PC-3 (cell line): ENCODE measurements at regions not wholly inside any gene's neighbourhood (a gene's known extent, or its start where the extent isn't known, plus 50 kb on each side); places are given as distances from the start of the nearest gene placed in this dataset.

Experiments used
- ATAC-seq: fragments of 200-7000 bp; cut with Tn5 transposase; 2 replicates; pipeline ENCODE4 v1.9.1; 2020; ENCODE audit warnings: mild to moderate bottlenecking, moderate library complexity
- BruUV-seq: library from RNA; stranded (reverse); fragments of 400-500 nt; replicated peaks from 2 replicates; lab custom pipeline; 2021; lab: Mats Ljungman, UMichigan
- CTCF ChIA-PET: fragments of 300-600 bp; sonication (Branson Sonifier 250); formaldehyde crosslinking; loops from one replicate; lab custom pipeline; 2022; ENCODE audit warnings: antibody characterized with exemption; lab: Charles Lee
- POLR2A ChIA-PET: fragments of 300-600 bp; sonication (Branson Sonifier 250); formaldehyde crosslinking; loops from one replicate; lab custom pipeline; 2022; ENCODE audit warnings: antibody characterized with exemption; ENCODE audit not compliant: unreplicated experiment; lab: Charles Lee
- DNase-seq: peaks from one replicate; pipeline ENCODE4 v3.0.0-alpha.2; 2015
- H2AFZ ChIP-seq: fragments of 300-600 bp; sonication (generic); 2 replicates; pipeline ENCODE4 v1.6.0; 2016; ENCODE audit warnings: antibody characterized with exemption, low read length
- H3F3A ChIP-seq: fragments of 300-600 bp; sonication (generic); one replicate; pipeline ENCODE4 v1.6.0; 2017; ENCODE audit warnings: antibody characterized with exemption, low read length, control low read depth, mild to moderate bottlenecking; ENCODE audit not compliant: unreplicated experiment
- H3K27ac ChIP-seq: fragments of 300-600 bp; sonication (generic); 2 replicates; pipeline ENCODE4 v1.5.1; 2016; ENCODE audit warnings: mild to moderate bottlenecking, low read length
- H3K27me3 ChIP-seq: fragments of 300-600 bp; sonication (generic); 2 replicates; pipeline ENCODE4 v1.6.1; 2016; ENCODE audit warnings: low read length, mixed read lengths
- H3K36me3 ChIP-seq: fragments of 300-600 bp; sonication (generic); 2 replicates; pipeline ENCODE4 v1.6.1; 2016; ENCODE audit warnings: low read depth, mixed run types, low read length, mixed read lengths
- H3K4me1 ChIP-seq: fragments of 300-600 bp; sonication (generic); 2 replicates; pipeline ENCODE4 v1.5.1; 2016; ENCODE audit warnings: low read length; ENCODE audit not compliant: insufficient read depth
- H3K4me2 ChIP-seq: fragments of 300-600 bp; sonication (generic); 2 replicates; pipeline ENCODE4 v1.6.0; 2016; ENCODE audit warnings: low read length
- H3K4me3 ChIP-seq: fragments of 300-600 bp; sonication (generic); 2 replicates; pipeline ENCODE4 v1.5.1; 2016; ENCODE audit warnings: mild to moderate bottlenecking, low read length, mixed read lengths
- H3K79me2 ChIP-seq: fragments of 300-600 bp; sonication (generic); 2 replicates; pipeline ENCODE4 v1.6.1; 2017; ENCODE audit warnings: low read length, mixed read lengths
- H3K9ac ChIP-seq: fragments of 300-600 bp; sonication (generic); 2 replicates; pipeline ENCODE4 v1.6.0; 2016; ENCODE audit warnings: mild to moderate bottlenecking, low read length
- H3K9me2 ChIP-seq: fragments of 300-600 bp; sonication (generic); replicated peaks from 2 replicates; pipeline ENCODE4 v1.6.1; 2016; ENCODE audit warnings: mixed run types, low read length, mixed read lengths
- H3K9me3 ChIP-seq: fragments of 300-600 bp; sonication (generic); 2 replicates; pipeline ENCODE4 v1.6.1; 2016; ENCODE audit warnings: low read length, mixed read lengths
- H4K20me1 ChIP-seq: fragments of 300-600 bp; sonication (generic); 2 replicates; pipeline ENCODE4 v1.6.1; 2016; ENCODE audit warnings: low read length, mixed read lengths
- CTCF ChIP-seq: fragments of 300-600 bp; sonication (generic); conservative IDR thresholded peaks from 2 replicates; pipeline ENCODE4 v1.5.1; 2017; ENCODE audit warnings: antibody characterized with exemption, low read depth, mild to moderate bottlenecking, low read length
- EZH2 ChIP-seq: fragments of 300-600 bp; sonication (generic); IDR thresholded peaks from one replicate; pipeline ENCODE4 v1.6.1; 2017; ENCODE audit warnings: antibody characterized with exemption, mild to moderate bottlenecking, low read length; ENCODE audit not compliant: unreplicated experiment
- EZH2phosphoT487 ChIP-seq: fragments of 300-600 bp; sonication (generic); IDR thresholded peaks from 2 replicates; pipeline ENCODE4 v1.6.1; 2018; ENCODE audit warnings: mild to moderate bottlenecking, antibody characterized with exemption, low read length, borderline replicate concordance
- intact Hi-C: fragments of 100-400 bp; cut with micrococcal nuclease; formaldehyde crosslinking; loops from 2 replicates; pipeline ENCODE4 v1.9.0; 2023

- POLR2A ChIA-PET: no interaction called here
- DNase-seq (peak; percentile 27), ATAC-seq (no peak)
- no peak overlapping the region for H3K4me3 ChIP-seq
- TF ChIP-seq CTCF (peak; percentile 44), EZH2phosphoT487 (no peak), EZH2 (no peak)
- H3K4me2 ChIP-seq: no peak overlapping the region
- H3K27ac ChIP-seq: no peak overlapping the region
- no peaks in the 10 kb centered on the region for H3F3A ChIP-seq
- no peaks in the 10 kb centered on the region for H3K36me3 ChIP-seq
- intact Hi-C loops: no loop called here
- no TSS peak for BruUV-seq
- H3K9ac ChIP-seq: no peak overlapping the region
- CTCF ChIA-PET: interaction anchor here (0.6 kb wide), 1 partner anchor 101 kb away, joined by 3 read pairs; no protein-coding TSS in a partner anchor
- 0 out of 2 replicates have a peak, but pooled peaks cover 5% of the 10 kb centered on the region for H3K27me3 ChIP-seq
- no peaks in the 10 kb centered on the region for H3K4me1 ChIP-seq
- no peaks in the 10 kb centered on the region for H3K9me3 ChIP-seq
- H4K20me1 ChIP-seq: no peaks in the 10 kb centered on the region
- no peak overlapping the region for H2AFZ ChIP-seq
- H3K79me2 ChIP-seq: no peaks in the 10 kb centered on the region
- no peaks in the 10 kb centered on the region for H3K9me2 ChIP-seq
Measured at GRCh38 chr4:89586864-89587263, 250.1 kb downstream of the SNCA start.

- no peaks in the 10 kb centered on the region for H3K79me2 ChIP-seq
- H3K27me3 ChIP-seq: 0 out of 2 replicates have a peak, but pooled peaks cover 5% of the 10 kb centered on the region
- no TSS peak for BruUV-seq
- POLR2A ChIA-PET: no interaction called here
- H4K20me1 ChIP-seq: no peaks in the 10 kb centered on the region
- no peak for ATAC-seq
- intact Hi-C loops: no loop called here
- no peaks in the 10 kb centered on the region for H3F3A ChIP-seq
- H3K4me1 ChIP-seq: no peaks in the 10 kb centered on the region
- no peak overlapping the region for H3K9ac ChIP-seq
- no peak for DNase-seq
- no peak overlapping the region for H3K4me3 ChIP-seq
- no peak overlapping the region for H3K4me2 ChIP-seq
- no peak for TF ChIP-seq EZH2phosphoT487
- TF ChIP-seq CTCF: no peak
- TF ChIP-seq EZH2: no peak
- H3K27ac ChIP-seq: no peak overlapping the region
- H3K9me2 ChIP-seq: no peaks in the 10 kb centered on the region
- H3K9me3 ChIP-seq: no peaks in the 10 kb centered on the region
- no peaks in the 10 kb centered on the region for H3K36me3 ChIP-seq
- CTCF ChIA-PET: interaction anchor here (0.6 kb wide), 1 partner anchor 101 kb away, joined by 3 read pairs; no protein-coding TSS in a partner anchor
- H2AFZ ChIP-seq: no peak overlapping the region
Measured at GRCh38 chr4:89586318-89586717, 250.6 kb downstream of the SNCA start.

GRCh38 chr4:89582756-89583505, 254.0 kb downstream of the SNCA start:
- H3K27me3 ChIP-seq: 0 out of 2 replicates have a peak, but pooled peaks cover 10% of the 10 kb centered on the region

More at GRCh38 chr4:89582756-89583505, 254.0 kb downstream of the SNCA start:
- ATAC-seq (no peak), DNase-seq (no peak)
- Histone ChIP-seq H2AFZ (no peak overlapping the region), H3K9ac (no peak overlapping the region), H3K4me2 (no peak overlapping the region), H3K4me3 (no peak overlapping the region), H3K9me3 (no peaks in the 10 kb centered on the region), H3K4me1 (no peaks in the 10 kb centered on the region), H3F3A (no peaks in the 10 kb centered on the region), H3K9me2 (no peaks in the 10 kb centered on the region), H3K79me2 (no peaks in the 10 kb centered on the region), H4K20me1 (no peaks in the 10 kb centered on the region), H3K27ac (no peak overlapping the region), H3K36me3 (no peaks in the 10 kb centered on the region)
- POLR2A ChIA-PET: no interaction called here
- BruUV-seq: no TSS peak
- CTCF ChIA-PET: no interaction called here
- no peak for TF ChIP-seq EZH2phosphoT487
- TF ChIP-seq CTCF: no peak
- no peak for TF ChIP-seq EZH2
- intact Hi-C loops: no loop called here
